ENCODE measurements at regions not wholly inside any gene's neighbourhood (a gene's known extent, or its start where the extent isn't known, plus 50 kb on each side); places are given as distances from the start of the nearest gene placed in this dataset.

DNA sequence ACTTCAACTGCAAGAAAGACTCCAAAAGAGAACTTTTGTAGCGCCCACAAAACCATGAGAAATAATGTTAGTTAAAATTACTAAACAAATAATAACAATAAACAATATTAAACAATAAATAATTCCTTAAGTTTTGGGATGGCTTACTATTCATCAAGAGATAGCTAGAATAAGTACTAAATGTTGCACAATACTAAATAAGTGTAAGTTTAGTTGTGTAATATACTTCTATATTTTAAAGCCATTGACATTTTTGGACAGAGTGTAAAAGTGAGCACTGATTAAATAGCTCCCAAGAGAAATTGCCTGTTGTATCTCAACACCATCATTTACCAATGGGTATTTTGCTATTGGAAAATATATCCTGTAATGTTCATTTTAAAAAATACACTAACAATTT is 166.7 kb downstream of the ALG10 start:
- no peak for DNase-seq (ENCODE audit: low read depth in 2 of 3, low spot score in 2 of 3)

DNA sequence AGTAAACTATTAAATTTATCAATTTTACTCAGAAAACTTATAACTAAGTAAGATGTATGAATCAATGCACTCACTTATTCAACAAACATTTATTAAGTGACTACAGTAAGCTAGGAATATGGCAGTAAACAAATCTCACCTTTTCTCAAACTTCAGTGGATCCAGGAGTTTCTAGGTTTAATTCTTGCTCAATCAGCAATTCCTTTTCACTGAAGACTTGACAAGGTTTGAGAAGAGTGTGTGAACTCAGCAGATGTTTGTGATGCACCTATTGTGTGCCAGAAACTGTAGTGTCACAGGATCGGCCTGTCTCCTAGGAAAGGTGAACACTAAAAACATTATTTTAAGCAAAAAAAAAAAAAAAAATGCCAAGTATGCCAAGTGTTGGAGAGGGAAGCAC is 167.8 kb downstream of the ALG10 start:
- no peak for DNase-seq (ENCODE audit: low read depth in 2 of 3, low spot score in 2 of 3)

DNA sequence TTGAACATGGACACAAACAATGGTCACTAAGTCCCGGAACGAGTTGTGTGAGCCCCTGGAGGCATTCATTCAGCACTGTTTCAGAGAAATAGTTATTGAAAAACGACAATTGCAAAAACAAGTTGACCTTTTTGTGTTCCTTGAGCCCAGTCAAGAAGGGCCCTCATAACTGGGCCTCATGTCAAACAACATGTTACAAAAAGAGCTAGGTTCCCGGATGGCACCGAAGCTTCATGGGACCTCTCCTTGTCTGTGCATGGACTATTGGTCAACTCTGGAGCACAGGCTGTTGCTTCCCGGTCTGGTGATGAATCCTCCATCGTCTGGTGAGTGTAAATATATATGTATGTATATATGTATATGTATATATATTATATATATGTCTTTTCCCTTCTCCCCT is 176.6 kb downstream of the ALG10 start:
- no peak for DNase-seq (ENCODE audit: low read depth in 2 of 3, low spot score in 2 of 3)

DNA sequence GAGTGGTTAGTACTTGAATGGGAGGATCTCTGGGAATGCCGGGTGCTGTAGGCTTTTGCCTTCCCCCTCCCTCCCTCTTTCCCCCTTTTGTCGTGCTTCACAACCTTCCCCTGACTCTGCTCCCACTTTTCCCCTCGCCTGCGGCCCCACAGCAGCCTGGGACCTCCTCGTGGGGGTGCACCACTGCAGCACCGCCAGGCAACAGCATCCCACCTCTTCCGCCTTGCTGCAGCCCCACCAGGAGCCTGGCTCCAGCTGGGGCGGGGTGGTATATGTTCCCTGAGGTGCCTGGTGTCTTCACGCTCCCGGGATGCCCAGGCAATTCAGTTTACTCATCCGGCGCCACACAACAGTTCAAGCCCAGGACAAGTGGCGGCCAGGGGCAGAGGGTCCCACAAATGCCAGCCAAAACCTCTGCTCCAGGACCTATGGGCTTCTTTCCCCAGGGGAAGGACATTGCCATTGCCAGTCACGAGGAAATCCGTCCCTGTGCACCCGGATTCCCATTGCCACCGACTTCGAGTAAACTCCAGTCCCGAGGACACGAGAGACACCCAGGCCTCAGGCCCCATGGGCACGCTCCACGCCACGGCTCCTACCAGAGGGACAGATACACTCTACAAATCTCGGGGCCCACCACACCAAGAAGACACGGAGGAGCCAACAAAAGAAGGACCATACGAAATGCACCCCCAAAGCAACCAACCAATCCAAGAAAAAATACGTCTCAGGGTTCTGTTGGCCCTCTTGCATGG is 181.7 kb downstream of the ALG10 start:
- no peak for DNase-seq (ENCODE audit: low read depth in 2 of 3, low spot score in 2 of 3)

DNA sequence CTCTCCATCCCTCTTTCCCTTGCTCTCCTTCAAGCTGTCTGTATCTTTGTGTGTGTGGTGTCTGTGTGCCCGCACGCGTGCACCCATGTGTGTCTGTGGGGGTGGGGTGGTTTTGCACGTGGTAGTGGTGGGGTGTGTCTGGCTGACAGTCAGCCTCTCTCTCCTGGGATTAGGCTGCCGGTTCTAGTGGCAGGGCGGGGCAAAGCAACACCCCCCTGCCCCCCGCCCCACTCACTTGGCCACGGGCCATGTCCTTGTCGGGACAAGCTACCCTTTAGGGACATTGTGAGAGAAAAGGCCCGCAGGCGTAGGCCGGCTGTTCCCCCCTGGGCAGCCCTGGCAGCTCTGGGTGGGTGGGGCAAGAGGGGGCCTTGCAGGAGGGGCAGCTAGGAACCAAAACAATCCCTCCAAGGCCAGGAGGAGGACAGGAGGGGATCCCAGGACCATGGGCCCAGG is 182.6 kb downstream of the ALG10 start:
- DNase-seq (ENCODE audit: low read depth in 2 of 3, low spot score in 2 of 3), result no peak

DNA sequence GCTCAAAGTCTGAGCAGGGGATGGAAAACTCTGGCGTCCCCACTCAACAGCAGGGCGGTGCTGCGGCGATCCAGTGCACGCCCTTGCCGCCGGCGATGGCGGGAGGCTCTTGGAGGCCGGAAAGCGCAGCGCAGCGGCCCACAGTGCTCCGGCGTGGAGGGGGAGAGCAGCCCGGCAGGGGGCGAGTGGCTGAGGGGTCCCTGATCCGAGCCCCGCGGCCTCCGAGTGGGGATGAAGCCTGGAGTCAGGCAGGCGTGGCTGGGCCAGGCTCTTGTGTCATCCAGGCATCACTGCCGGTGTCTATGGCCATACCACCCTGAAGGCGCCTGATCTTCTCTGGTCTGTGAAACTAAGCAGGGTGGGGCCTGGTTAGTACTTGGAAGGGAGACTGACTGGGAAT is 183.1 kb downstream of the ALG10 start:
- no peak for DNase-seq (ENCODE audit: low read depth in 2 of 3, low spot score in 2 of 3)

DNA sequence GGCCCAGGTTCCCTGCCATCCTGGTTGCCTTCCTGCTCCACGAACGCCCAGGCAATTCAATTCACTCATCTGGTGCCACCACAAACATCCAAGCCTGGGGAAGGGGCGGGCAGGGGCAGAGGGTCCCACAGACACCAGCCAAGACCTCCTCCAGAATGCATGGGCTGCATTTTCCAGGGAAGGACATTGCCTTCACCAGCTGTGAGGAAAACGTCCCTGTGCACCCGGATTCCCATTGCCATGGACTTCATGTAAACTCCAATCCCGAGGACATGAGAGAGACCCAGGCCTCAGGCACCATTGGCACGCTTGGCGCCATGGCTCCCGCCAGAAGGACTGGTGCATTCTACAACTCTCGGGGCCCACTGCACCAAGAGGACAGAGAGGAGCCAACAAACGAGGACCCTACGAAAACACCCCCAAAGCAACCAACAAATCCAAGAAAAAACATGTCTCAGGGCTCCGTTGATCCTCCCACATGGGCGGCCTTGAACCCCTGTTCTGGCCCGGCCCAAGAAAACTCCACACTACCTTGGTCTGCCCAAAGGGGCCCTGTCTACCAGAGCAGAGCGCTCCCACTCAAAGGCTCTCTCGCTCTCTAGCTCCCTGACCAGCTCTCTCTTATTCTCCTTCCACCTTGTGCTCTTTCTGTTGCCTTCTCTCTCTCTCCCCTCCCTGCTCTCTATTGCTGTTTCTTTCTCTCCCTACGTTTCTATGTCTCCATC is 183.9 kb downstream of the ALG10 start:
- DNase-seq (ENCODE audit: low read depth in 2 of 3, low spot score in 2 of 3), result no peak

DNA sequence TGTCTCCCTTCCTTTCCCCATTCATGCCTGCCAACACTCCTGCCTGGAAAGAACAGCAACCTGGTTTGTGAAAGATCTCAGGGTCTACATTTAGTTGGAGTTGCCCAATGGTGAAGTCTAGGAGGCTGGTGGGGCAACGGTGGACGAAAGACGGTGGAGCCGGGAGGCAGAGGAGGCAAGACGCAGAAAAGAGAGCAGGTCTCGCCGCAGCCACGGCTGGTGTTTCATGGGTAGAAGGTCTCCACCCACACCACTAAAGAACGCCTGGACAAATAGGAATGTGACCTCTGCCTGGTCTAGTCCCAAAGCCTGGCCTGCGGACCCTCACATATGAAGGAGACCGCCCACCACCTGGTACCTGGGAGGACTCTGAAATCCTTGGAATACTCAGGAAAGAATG is 185.6 kb downstream of the ALG10 start:
- no peak for DNase-seq (ENCODE audit: low read depth in 2 of 3, low spot score in 2 of 3)

DNA sequence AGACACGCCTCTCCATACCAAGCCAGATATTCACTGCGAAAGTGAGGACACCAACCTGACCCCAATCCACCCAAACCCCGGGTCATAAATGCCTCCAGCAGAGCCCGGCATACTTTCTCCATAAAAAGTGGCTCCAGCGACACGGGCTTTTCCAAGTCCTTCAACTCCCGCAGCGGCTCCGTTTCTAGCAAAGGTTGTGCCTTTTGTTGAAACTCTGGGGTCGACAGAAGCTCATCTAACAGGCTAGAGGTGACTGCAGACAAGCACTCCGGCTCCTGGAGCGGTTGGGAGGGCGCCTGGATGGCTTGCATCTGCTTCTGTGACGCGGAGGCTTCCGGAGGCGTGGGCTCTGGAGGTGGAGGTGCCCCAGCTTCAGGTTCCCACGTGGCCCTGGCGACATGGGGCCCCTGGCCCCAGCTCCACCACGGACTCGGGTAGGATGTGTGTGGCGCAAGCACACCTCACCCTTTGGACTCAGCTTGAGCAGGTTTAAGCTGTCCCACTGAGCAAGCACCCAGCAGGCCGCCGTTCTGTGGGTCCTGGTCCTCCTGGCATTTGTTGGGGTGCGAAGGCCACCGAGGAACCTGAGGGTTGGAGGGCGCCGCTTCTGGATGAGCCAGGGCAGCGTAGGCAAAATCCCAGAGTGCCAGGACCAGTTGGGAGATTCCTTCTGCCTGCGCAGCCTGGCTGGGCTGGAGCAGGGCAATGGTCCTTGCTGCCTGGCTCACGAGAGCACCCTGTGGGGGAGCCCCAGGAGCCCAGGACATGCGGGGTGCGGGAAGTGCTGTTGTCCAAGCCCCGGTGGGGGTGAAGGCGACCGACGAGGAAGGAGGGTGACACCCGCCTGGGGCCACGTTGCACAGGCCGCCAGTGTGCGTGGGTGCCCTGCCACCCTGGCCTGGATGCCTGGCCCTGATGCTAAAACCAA is 186.3 kb downstream of the ALG10 start:
- DNase-seq (ENCODE audit: low read depth in 2 of 3, low spot score in 2 of 3), result no peak

DNA sequence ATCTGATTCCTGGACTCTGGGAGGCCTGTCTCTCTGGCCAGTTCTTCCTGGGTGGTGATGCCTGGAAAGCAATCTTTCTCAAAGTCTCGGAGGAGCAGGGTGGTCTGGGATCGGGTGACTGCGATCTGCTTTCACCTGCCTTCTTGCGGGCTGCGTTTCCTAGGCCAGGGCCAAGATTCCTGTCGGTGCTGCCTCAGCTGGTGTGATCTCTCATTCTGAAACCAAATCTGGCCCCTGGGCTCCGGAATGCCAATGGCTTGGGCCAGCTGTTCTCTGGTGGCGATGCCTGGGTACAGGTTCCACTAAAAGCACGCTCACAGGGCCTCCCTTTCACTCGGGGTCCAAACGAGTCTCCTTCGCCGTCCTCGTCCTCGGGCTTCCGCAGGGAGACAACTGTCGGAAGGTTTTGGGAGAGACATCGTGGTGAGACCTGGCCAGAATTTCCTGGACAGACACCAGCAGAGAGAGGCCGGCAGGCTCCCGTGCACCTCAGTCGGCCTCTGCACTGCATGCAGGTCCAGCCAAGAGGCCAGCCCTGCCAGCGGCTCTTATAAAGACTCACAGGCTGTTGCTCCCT is 187.1 kb downstream of the ALG10 start:
- no peak for DNase-seq (ENCODE audit: low read depth in 2 of 3, low spot score in 2 of 3)

DNA sequence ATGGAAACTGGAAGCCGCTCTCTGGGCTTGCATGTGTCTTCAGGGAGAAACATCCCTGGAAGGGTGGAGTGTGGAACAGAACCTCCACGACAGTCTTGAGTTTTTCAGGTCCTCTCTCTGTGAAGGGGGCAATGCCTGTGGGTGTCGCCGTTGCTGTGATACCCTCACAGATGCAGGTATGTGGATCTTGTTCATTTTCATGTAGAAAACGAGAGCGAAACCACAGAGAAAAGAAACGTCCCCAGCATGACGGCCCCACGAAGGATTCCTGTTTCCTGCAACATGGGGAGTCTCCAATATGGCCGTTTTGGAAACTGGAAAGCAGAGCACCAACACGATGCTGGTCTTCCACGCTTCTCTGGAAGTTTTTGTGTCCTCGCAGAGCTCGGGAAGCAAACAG is 187.9 kb downstream of the ALG10 start:
- DNase-seq (ENCODE audit: low read depth in 2 of 3, low spot score in 2 of 3), result no peak

DNA sequence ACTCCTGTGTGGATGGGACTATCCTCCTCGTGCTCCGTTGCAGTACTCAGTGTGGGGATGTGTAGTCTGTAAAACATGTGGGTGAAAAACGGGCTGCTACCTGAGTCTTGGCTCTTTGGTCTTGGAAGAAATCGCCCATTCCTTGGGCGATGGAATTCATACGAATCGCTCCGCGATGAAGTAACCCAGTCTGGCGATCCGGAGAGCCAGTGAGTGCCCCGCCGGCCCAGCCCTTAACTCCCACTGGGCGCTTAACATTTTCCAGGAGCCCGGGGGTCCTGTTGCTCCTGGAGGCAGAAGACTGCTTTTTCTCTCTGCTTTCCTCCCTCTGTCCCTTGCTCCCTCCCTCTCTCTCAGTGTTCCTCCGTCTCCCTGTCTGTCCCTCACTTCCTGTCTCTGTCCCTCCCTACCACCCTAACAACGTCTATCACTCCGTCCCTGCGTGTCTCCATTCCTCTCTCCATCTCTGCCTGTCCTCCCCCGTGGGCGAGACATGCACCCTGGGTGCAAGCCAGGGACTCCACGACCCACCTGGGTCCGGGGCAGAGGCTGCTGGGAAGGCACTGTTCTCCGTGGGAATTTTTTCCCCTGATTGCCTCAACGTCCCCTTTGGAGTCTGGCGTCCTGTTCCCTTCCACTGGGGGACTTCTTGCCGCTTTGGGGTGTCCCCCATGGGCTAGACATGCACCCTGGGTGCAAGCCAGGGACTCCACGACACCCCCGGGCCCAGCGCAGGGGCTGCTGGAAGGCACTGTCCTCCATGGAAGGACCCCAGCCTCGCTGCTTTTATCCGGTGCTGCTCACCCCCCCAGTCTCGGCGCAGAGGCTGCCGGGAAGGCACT is 188.6 kb downstream of the ALG10 start:
- no peak for DNase-seq (ENCODE audit: low read depth in 2 of 3, low spot score in 2 of 3)

DNA sequence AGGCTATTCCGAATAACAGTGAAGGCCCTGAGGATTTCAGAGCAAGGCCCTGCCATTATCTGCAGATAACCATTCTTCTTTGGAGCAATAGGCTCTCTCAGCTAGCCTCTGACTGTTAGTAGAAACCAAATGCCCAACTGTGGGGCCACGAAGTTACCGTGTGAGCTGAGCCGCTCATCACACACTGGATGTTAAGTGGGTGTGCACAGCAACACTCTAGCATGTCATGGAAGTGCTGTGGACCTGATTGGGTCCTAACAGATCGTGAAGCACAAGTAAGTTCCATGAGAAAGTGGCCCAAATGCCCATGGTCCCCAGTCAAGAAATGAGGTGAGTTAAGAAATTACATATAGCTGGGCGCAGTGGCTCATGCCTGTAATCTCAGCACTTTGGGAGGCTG is 190.4 kb downstream of the ALG10 start:
- no peak for DNase-seq (ENCODE audit: low read depth in 2 of 3, low spot score in 2 of 3)

DNA sequence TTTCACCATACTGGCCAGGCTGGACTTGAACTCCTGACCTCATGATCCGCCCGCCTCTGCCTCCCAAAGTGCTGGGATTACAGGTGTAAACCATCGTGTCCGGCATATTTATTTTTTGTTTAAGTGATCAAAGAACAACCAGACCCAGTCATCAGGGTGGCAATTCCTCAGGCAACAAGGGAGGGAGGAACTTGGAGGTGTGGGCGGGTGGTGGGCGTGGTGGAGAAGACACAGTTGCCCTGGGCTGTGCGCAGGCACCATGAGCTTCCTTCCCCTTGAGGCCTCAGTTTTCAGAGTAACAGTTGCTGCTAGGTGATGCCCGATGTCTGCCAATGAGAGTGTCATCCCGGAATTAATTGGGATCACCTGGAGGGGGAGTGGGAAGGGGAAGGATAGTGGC is 191.7 kb downstream of the ALG10 start:
- DNase-seq (ENCODE audit: low read depth in 2 of 3, low spot score in 2 of 3), result no peak

DNA sequence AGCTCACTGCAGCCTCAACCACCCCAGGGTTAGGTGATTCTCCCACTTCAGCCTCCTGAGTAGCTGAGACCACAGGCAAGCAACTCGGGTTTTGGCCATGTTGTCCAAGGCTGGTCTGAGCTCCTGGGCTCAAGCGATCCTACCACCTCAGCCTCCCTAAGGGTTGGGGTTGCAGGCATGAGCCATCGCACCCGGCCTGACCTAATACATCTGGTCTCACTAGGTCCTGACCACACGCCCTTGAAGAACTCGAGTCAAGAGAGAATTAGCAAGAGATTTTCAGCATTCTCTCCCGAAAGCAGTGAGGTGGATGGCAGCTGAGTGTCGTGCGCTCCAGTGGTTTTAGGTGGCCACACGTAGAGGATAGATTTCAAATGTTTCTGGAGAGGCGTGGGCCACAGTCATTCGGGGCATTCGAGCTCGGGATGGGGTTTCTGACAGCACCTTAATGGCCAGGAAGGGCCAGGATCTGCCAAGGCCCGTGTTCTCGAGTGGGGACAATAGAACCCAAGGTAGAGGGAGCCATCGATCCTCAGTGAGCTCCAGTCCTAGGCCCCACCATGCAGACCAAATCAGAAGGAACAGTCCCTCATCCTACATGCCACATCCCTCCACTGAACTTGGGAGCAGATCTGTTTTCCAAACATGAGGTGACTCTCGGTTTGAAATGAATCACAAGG is 193.1 kb downstream of the ALG10 start:
- no peak for DNase-seq (ENCODE audit: low read depth in 2 of 3, low spot score in 2 of 3)

DNA sequence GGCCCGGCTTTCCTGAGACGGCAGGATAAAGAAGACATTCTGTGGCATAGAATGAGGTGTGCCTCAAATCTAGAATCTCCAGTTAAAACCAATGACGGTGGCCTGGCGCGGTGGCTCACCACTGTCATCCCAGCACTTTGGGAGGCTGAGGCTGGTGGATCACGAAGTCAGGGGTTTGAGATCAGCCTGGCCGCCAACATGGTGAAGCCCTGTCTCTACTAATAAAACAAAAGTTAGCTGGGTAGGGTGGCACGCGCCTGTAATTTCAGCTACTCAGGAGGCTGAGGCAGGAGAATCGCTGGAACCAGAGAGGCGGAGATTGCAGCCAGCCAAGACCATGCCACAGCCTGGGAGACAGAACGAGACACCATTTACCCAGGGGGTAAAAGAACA is 193.6 kb downstream of the ALG10 start:
- no peak for DNase-seq (ENCODE audit: low read depth in 2 of 3, low spot score in 2 of 3)

DNA sequence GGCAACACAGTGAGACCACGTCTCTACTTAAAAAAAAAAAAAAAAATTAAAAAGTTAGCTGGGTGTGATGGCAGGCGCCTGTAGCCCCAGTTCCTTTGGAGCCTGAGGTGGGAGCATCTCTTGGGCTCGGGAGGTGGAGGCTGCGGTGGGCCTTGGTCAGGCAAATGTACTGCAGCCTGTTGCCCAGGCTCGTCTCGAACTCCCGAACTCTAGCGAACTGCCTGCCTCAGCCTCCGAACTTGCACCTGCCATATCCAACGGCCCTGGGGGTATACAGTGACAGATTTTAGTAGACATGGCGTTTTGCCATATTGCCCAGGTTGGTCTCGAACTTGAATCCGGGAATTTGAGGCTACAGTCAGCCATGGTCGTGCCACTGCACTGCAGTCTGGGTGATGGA is 195.4 kb downstream of the ALG10 start:
- DNase-seq (ENCODE audit: low read depth in 2 of 3, low spot score in 2 of 3), result no peak

DNA sequence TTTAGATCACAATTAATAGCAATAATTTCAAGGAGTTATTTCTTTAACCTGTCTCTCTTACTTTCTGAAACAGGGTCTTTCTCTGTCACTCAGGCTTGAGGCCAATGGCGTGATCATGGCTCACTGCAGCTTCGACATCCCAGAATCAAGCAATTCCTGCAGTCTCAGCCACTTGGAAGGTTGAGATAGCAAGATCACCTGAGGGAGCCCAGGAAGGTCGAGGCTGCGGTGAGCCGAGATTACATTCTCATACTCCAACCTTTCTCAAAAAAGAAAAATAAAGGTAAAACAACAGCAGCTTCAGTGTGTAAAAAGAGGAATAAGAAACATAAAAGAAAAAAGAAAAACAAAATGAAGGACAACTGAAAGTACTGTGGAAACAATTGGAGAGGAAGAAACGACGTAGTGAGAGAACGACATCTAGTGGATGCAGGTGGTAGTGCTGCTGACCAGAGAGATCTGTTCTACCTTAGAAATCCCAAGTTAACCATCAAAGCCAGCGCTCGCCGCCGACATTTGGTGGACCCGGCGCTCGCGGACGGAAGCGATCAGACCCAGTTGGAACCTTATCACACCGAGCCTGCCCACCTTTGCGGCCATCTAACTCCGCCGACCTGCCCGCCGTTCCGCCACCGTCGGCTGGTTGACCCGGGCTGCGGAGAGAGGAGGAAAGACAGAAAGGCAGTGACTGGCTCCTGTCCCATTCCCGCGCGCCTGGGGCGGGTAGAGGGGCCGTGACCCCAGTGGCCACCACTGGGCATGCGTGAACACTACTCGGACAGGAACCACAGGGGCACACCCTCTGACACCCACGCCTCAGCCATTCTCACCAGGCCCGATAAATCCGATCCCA is 196.1 kb downstream of the ALG10 start:
- peak; percentile 21 to 84 (median 70) for DNase-seq (ENCODE audit: low read depth in 2 of 3, low spot score in 2 of 3)
